GM04503 (cell line): ENCODE measurements at regions not wholly inside any gene's neighbourhood (a gene's known extent, or its start where the extent isn't known, plus 50 kb on each side); places are given as distances from the start of the nearest gene placed in this dataset.

ENCODE experiments used
- DNase-seq: peaks from one replicate; pipeline ENCODE4 v3.0.0-alpha.2; 2012; ENCODE audit warnings: low read depth

DNA sequence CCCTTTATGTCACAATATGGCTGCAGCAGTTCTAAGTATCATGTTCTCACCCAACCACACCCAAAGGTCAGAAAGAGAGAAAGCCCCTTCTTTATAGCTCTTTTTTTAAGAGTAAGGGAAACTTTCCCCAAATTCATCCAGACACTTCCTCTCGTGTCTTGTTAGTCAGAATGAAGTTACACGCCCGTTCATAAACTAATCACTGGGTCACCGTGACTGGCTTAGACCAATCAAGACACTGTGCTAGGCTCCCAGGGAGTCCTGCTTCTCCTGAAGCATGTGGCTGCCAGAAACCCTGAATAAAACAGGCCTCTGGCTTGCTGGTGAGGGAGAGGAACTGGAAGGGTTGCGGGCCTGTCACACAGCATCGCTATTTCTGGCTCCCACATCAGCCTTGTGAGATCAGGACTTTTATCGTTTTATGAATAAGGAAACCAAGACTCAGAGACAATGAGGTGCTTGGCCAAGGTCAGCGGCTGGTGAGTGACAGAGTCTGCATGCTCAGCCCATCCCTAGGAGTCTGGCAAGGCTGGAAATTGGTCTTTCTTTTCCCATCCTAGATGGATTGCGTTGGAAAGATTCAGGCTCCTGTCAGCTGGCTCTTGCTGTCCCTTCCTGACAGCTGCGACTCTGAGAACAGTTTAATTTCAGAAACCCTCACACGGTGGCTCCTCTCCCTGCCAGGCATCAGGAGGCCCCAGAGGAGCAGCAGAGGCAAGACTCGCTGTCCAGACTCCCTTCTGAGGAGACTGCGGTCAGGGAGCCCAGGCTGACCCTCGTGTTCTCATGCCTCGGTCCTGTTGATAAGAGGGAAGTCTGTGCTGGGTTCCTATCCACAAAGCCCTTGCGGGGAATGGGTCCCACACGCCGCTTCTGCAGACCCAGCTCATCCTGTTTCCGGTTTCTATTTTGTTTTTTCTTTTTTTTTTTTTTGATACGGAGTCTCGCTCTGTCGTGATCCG is 104.5 kb upstream of the TAF1B start:
- DNase-seq = no peak

DNA sequence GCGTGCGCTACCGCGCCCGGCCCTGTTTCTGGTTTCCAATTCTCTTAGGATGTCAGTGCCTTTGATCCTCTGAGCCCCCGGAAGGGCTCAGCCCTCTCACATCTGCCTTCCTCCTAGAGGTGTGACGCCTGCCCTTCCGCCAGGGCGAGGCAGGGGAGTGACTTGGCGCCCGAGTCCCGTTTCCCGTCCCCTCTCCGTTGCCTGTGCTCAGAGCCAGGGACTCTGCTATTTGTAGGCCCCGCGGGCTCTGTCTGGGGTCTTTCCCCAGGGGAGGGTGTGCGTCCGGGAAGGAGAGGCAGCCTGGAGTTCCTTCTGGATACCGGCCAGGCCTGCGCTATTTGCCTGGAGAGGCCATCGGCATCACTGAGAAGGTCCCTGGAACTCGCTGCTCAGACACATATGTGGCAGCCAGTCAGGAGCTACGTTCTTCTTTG is 103.7 kb upstream of the TAF1B start:
- DNase-seq = no peak

DNA sequence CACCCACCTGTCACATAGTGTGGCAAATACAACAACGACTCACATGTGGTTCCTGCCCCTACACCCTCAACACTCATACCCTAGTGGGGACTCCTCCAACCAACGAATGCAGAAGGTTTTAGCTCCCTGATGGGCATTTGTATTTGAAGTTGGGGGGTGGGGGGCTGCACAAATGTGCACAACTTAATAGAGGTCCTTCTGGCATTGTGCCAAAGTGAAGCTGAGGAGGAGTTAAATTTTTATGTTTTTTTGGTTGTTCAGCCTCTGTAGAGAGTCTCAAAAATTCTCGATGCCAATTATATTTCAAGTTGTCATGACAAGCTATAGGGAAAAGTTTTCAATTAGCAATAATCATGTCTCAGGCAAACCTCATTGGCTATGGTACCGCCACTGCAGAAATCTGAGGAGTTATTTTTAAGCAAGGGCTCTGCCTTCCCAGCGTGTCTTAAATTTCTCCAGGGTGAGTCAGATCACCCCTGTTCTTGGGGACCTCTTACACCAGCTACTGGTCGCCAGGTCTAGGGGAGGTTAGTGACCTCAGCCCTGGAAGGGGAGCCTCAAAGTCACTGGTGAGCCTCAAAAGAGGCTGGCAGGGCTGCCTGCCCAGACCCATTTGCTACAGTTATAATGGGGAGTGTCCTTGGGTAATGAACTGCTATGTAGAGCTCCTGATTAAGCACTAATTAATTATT is 102.7 kb upstream of the TAF1B start:
- no peak for DNase-seq

DNA sequence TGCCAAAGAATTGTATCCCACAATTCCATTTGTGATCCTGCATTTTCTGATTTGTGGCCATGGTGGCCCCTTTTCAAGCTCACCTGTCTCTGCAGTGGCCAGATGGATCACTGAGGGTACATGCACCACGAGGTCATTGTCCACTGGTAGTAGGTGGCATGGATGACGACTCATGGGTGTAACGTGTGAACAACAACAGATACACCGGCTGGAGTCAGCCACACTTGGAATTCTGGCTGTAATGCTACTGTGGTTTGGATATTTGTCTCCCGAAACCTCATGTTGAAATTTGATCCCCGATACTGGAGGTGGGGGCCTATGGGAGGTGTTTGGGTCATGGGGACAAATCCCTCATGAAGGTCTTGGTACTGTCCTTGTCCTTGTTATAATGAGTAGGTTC is 102.2 kb upstream of the TAF1B start:
- no peak for DNase-seq

DNA sequence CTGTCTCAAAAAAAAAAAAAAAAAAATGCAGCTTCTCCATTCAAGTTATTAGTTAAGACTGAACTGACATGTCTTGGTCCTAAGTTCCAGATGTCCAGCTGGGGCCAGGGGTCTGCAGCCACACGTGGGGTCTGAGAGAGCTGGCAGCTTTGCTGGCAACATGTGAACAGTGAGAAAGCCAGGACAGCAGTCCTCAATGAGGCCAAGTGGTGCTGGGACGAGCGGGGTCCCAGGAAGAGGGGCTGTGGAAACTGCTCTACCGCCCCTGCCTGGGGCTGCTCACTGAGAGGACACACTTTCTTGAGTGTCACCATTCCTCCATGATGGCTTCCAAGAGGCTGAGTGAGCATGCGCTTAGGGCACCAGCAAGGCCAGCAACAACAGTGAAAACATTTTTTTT is 100.7 kb upstream of the TAF1B start:
- no peak for DNase-seq

DNA sequence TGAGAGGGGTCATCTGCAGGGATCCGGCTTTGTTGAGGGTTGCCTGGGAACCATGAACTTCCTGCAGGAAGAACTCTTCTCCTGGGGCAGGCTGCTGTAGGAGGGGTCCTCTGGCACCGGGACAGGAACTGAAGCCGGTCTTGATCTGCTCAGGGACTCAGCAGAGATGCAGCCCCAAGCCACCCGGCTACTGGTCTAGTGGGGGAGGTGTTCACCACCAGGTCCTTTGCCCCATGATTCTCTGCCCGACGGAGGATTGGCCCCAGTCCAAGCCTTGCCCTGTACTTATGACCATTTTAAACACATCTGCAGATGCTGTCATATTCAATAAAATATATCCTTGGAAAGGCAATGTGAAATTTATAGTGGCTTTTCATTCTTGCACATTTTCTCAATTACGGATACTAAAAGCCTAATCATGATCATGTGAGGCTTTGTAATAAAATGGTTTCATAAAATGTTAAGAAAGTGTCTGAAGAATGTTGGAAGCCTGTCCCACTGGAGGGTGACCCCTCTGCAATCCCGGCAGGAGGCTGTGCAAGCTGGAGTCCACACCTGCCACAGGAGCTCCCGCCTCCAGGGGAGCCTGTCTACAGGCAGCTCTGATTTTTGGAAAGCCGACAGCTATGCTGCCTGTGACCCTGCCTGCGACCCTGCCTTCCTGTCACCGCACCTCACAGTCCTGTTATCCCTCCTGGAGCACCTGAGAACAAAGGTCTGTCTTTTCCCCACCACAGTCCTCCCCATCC is 98.8 kb upstream of the TAF1B start:
- DNase-seq = no peak

DNA sequence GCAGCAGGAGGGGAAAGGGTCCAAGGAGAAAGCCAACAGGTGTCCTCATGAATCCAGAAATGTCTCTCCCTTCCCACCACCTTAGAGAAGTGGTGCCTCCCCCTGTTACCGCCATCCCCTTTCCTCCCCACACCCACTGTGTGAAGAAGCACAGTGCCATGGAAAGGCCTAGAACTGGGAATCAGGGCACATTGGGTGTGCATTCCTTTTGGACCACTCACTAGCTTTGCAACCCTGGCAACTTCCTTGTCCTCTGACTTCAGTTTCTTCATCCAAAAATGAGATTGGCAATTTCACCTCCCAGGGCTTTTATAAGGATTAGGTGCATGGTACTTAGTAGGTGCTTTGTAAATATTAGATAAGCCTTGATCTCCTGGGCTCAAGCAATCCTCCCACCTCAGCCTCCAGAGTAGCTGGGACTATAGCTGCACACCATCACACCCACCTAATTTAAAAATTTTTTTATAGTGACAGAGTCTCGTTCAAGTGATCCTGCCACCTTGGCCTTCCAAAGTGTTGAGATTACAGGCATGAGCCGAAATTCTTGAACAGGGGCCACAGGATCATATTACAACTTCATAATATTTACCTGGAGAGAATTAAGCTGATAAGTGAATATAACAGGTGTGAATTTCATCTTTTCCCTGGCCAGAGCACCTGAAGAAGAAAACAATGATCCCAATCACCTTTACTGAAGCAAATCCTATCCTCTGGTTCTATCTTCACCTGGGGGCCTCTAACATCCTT is 97.9 kb upstream of the TAF1B start:
- no peak for DNase-seq

DNA sequence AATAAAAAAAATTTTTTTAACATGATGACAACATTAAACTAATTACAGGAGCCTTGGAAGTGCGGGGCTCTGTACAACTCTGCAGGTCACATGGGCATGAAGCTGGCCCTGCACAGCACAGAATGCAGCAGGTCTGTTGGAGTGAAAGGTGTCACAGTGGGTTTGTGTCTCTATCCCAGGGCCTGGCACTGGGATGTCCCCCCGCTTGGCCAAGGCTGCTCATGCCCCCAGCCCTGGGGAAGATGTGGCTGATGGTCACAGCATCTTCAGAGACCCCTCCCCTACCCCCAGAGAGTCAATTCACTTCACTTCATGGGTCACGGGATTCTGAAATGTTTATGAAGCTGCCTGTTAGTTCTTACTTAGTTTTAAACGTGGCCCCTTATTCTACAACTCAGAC is 95.9 kb upstream of the TAF1B start:
- no peak for DNase-seq

DNA sequence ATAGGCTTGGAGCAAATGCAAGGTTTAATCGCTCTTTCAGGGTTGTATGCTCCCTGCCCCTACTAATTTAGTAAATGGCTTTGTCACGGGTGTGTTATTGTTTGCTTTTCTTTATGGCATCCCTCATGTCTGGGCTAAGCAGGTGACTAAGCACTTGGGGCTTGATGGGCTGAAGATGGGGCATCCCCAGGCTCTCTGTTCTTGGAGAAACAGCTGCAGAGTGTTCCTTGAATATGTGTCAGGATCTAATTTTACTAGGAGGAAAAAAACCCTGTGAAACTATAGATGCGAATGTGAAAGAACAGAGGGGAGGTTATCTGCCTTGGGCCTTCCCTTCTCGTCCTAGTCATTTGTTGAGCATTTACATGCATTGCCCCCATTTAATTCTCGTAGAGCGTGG is 94.7 kb upstream of the TAF1B start:
- DNase-seq = no peak

DNA sequence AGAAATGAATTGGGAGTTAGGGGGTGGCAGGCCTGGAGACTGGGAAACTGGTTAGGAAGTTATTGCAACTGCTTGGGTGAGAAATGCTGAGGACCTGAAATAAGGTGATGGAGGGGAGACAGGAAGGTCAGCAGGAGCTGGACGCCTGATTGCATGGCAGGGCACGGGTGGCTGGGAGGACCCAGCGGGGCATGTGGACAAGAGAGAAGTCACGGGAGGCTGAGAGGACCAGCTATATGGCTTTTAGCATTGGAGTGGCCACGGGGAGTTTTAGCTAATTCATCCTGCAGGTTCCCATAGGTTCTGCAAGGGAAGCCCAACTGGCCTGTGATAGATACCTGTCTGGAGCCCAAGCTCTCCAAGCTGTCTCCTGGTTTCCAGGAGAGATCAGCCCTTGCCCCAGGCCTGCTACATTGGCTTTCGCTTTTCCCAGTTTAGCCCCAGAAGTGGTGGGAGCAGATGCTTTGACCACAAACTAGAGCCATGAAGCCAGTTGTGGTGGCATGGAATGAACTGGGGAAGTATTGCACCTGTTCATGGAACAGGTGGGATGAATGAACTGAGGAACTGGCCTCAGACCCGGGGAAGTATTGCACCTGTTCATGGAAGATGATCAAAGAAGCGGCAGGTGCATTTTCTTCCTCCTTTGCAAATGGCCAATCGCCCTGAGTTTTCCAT is 93.6 kb upstream of the TAF1B start:
- no peak for DNase-seq

DNA sequence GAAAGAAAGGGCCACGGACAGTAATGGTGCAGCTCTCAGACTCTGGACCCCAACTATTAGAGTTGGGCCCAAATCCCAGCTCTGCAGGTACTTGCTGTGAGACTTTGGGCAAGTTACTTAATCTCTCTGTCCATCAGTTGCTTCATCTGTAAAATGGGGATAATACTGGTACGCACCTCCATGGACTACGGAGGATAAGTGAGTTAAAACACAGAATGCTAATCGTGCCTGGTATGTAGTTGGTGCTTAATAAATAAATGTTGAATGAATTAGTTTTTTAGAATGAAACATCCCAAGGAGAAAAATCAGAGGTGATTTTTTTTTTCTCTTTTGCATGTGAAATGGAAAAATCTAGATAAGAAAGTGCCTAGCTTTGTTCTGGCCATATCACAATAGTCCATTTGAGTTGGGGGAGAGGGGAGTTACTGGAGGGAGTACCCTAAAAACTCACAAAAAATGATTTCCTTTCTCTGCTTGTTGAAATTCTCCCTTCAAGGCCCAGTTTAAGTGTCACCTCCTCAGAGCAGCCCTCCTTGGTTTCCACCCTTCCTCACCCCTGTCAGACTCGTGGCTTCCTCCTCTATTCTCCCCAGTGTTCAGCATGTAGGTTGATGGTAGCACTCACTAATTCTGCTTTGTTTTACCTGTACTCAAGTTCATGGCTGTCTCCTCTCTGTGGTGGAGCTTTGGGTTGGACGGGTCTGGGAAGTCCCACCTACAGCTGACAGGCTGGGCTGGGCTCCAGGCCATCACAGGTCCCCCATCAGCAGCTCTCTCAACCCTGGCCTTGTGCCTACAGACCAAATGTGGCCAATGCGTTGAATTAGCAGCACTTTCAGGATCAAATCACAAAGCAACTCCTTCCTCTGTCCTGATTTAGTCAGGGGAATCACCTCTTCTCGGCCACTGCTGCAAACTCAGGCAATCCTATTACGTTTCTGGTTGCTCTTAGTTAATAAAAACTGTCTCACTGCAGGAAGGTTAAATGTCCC is 92.8 kb upstream of the TAF1B start:
- no peak for DNase-seq

DNA sequence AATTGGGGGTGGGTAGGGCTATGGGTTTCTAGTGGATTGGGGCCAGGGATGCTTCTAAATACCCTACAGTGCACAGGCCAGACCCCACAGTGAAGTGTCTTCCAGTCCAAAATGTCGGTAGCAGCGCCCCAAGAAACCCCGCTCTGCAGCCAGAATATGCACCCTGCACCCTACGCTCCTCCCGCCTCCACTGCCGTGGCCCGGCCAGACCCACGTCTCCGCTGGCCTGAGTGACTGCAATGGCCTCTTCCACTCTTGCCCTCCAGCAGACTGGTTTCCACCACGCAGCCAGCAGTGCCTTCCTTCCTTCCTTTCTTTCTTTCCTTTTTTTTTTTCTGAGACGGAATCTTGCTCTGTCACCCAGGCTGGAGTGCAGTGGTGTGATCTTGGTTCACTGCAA is 91.4 kb upstream of the TAF1B start:
- DNase-seq = no peak

DNA sequence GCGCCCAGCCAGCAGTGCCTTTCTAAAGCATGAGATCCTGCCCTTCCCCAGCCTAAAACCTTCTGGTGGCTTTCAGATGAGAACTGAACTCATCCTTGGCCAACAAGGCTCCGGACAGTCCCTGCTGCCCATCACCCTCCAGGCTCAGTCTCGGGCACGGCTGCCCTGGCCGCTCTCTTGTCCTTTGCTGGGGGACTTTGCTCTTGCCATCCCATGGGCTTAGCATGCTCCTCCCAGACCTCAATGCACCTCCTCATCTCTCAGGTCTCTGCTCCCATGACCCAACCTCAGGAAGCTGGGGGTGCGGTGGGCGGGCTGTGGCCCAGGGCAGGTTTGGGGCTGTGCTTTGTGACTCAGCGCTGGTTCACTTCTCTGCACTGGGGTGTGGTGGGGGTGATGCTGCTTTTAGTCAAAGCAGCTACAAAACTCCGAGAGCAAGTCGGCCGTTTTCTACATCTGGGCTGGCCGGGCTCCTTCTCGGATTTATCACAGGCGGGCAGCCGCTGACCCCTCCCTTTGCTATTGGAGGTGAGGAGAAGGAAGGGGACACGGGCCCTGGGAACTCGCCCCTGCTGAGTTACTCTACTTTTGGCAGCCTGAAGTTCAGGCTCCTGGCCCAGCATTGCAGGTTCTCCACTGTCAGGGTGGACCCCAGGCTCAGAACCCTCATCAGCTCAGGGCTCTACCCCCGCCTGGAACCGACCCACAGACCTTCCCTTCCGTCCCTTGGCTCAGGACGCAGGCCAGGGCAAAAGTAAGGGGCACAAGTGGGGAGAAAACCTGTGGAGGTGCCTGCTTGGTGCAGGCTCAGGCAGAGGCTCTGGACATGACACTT is 90.6 kb upstream of the TAF1B start:
- DNase-seq = no peak

DNA sequence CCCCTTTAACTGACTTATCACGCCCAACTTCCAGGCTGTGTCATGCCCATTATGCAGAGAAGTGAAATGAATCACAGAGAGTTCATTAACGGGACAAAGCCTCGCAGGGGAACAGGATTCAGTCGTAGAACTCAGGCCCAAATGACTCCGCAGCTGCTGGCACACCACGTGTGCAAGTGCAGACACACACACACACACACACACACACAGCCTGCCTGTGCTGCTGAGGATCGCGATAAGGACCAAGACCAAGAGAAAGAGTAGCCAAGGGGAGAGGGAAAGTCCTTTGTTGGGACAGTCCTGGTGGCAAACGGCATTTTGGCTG is 90.0 kb upstream of the TAF1B start:
- DNase-seq = peak; percentile 89

DNA sequence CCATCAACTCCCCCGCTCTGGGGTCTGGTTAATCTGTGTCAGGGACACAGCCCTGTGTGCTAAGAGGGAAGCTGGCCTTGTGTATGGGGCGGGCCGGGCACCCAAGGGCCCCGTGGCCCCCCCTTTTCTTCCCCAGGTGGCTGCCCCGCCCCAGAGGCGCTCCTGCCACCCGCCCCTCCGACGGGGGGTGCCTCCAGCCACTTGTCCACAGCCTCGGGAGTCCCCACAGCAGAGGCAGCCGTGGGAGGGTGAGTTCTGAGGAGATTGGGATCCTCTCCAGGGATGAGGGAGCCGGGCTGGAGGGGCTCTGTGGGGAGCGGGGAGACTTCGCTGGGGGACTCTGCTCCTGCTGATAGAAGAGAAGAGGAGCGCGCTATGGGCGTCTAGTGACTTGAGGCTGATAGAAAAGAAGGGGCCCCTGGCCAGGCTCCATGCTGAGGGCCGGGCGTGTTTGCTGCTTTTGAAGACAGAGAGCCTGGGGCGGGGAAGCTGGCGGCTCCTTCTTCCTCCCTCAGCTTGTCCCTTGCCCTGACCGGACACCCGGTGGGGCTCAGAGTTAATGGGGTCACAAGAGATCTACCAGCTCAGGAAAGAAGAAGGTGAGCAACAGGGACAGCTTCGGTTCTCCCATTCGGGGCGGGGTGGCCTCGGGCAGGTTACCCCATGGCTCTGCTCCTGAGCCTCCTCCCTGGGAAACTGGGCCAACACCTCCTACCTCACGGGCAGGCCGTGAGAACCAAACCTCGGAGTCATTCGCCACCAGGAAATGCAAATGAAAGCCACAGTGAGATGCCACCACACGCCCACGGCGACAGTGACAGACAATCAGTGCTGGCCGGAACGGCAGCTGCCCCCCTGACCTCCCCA is 89.4 kb upstream of the TAF1B start:
- no peak for DNase-seq

DNA sequence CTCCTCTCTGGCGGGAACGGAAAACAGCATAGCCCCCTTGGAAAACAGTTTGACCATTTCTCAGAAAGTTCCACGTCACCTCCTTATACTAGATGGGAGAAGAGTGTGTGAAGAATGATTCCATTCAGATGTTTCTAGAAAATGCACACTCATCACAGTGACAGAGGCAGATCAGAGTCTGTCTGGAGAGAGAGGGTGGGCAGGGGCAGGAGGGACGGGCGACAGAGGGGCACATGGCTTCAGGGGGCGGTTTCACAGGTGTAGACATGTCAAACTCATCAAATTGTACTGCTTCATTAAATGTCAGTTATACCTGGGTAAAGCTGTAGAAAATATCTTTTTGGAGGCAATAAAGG is 88.8 kb upstream of the TAF1B start:
- no peak for DNase-seq

DNA sequence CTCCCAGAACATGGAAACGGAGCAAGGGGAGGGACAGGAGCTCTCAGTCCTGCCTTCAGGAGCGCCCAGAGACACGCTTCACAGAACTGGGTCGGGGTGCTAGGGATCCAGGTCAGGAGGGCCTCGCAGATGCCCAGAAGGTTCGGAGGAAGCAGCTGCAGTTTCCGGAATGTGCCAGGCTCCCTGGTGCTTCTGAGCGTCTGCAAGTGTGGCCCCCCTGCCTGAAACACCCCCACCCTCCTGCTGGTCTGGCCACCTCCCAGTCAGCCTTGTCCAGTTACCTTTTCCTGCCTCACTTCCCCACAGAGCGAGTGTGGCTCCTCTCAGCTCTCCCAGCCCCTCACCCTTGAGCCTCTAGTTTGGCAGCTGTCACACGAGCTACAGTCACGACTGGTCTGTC is 88.3 kb upstream of the TAF1B start:
- DNase-seq = no peak

DNA sequence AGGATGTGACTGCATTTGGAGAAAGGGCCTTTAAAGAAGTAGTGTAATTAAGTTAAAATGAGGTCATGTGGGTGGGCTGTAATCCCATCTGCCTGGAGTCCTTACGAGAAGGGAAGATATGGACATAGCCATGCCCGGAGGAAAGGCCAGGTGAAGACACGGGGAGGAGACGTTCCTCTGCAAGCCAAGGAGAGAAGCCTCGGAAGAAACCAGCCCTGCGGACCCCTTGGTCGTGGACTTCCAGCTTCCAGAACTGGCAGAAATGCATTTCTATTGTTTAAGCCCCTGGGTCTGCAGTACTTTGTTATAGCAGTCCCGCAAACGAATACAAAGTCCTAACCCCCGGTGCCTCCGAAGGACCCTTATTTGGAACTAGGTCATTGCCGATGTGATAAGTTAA is 87.6 kb upstream of the TAF1B start:
- no peak for DNase-seq
